Stomach (tissue), 4 donors: ENCODE measurements at regions not wholly inside any gene's neighbourhood (a gene's known extent, or its start where the extent isn't known, plus 50 kb on each side); places are given as distances from the start of the nearest gene placed in this dataset.

Experiments used
- POLR2AphosphoS5 ChIP-seq, 3 donors: sonication (generic); formaldehyde crosslinking; IDR thresholded peaks; one replicate each; pipeline ENCODE4 v1.6.1; 2016; ENCODE audit warnings: antibody characterized with exemption in 3 of 3
- TF ChIP-seq, protein P1 (sequence below), 7 experiments: fragments of 450-650 bp in 4 of 7; fragments of 200-600 bp in 3 of 7; sonication (generic) in 3 of 7; IDR thresholded peaks; one replicate each; pipeline ENCODE4 v1.5.1; 2016 to 2019; ENCODE audit warnings: antibody characterized with exemption in 7 of 7, control low read depth in 2 of 7, mild to moderate bottlenecking in 1 of 7

- TF ChIP-seq, protein P1, sequence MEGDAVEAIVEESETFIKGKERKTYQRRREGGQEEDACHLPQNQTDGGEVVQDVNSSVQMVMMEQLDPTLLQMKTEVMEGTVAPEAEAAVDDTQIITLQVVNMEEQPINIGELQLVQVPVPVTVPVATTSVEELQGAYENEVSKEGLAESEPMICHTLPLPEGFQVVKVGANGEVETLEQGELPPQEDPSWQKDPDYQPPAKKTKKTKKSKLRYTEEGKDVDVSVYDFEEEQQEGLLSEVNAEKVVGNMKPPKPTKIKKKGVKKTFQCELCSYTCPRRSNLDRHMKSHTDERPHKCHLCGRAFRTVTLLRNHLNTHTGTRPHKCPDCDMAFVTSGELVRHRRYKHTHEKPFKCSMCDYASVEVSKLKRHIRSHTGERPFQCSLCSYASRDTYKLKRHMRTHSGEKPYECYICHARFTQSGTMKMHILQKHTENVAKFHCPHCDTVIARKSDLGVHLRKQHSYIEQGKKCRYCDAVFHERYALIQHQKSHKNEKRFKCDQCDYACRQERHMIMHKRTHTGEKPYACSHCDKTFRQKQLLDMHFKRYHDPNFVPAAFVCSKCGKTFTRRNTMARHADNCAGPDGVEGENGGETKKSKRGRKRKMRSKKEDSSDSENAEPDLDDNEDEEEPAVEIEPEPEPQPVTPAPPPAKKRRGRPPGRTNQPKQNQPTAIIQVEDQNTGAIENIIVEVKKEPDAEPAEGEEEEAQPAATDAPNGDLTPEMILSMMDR (IDR thresholded peaks at IDR 0.05) = no peak
- TF ChIP-seq POLR2AphosphoS5 (IDR thresholded peaks at IDR 0.05) = no peak
Measured at GRCh38 chr2:146235158-146235557, 1609.7 kb upstream of the ACVR2A start.
